WTC11 (cell line): ENCODE measurements at regions not wholly inside any gene's neighbourhood (a gene's known extent, or its start where the extent isn't known, plus 50 kb on each side); places are given as distances from the start of the nearest gene placed in this dataset.

Experiments
- ATAC-seq: fragments of 200-7000 bp; cut with Tn5 transposase; 2 replicates; pipeline ENCODE4 v1.10.0; 2021; ENCODE audit warnings: mild to moderate bottlenecking, moderate library complexity
- CTCF ChIA-PET: fragments of 300-600 bp; sonication (Branson Sonifier 250); formaldehyde crosslinking; loops from one replicate; lab custom pipeline; 2021; ENCODE audit warnings: antibody characterized with exemption; lab: Charles Lee
- POLR2A ChIA-PET: fragments of 350-600 bp; sonication (Branson Sonifier 250); formaldehyde crosslinking; loops from one replicate; lab custom pipeline; 2021; ENCODE audit warnings: antibody characterized with exemption; lab: Charles Lee
- DNase-seq: peaks from one replicate; pipeline ENCODE4 v3.0.0; 2021; ENCODE audit warnings: low spot score
- H3K27ac Mint-ChIP-seq: 2 replicates; pipeline ENCODE4 v1.8.0; 2021; ENCODE audit warnings: mixed read lengths
- H3K27me3 Mint-ChIP-seq: 2 replicates; pipeline ENCODE4 v1.8.0; 2021; ENCODE audit warnings: low read depth, mild to moderate bottlenecking, moderate library complexity, mixed read lengths
- H3K36me3 Mint-ChIP-seq: 2 replicates; pipeline ENCODE4 v1.8.0; 2021; ENCODE audit warnings: mixed read lengths
- H3K4me1 Mint-ChIP-seq: 2 replicates; pipeline ENCODE4 v1.8.0; 2022; ENCODE audit warnings: mixed read lengths
- H3K4me3 Mint-ChIP-seq: 2 replicates; pipeline ENCODE4 v1.8.0; 2021; ENCODE audit warnings: mild to moderate bottlenecking, moderate library complexity, mixed read lengths
- H3K9me3 Mint-ChIP-seq: 2 replicates; pipeline ENCODE4 v1.8.0; 2021; ENCODE audit warnings: mixed read lengths
- ATF1 ChIP-seq: sonication (generic); formaldehyde crosslinking; IDR thresholded peaks from 2 replicates; pipeline ENCODE4 v1.8.1; 2023; ENCODE audit warnings: mild to moderate bottlenecking, moderate library complexity, missing genetic modification reagents
- CDX4 ChIP-seq: fragments of 250-450 bp; sonication (Bioruptor Pico); IDR thresholded peaks from 2 replicates; pipeline ENCODE4 v1.9.0; 2021; ENCODE audit warnings: moderate library complexity, mild to moderate bottlenecking, inconsistent platforms, borderline replicate concordance
- CTCF ChIP-seq: fragments of 200-600 bp; IDR thresholded peaks from 2 replicates; pipeline ENCODE4 v1.8.0; 2022; ENCODE audit warnings: antibody characterized with exemption
- EMX1 ChIP-seq: fragments of 250-450 bp; sonication (Bioruptor Pico); IDR thresholded peaks from 2 replicates; pipeline ENCODE4 v1.8.0; 2021; ENCODE audit warnings: mild to moderate bottlenecking
- ERG ChIP-seq: fragments of 250-450 bp; sonication (Bioruptor Pico); IDR thresholded peaks from 2 replicates; pipeline ENCODE4 v1.8.0; 2021; ENCODE audit warnings: mild to moderate bottlenecking
- FOXJ3 ChIP-seq: sonication (generic); formaldehyde crosslinking; IDR thresholded peaks from 2 replicates; pipeline ENCODE4 v1.9.0; 2021; ENCODE audit warnings: missing genetic modification reagents, mild to moderate bottlenecking, borderline replicate concordance
- FOXK1 ChIP-seq: sonication (generic); formaldehyde crosslinking; IDR thresholded peaks from 2 replicates; pipeline ENCODE4 v1.8.0; 2022; ENCODE audit warnings: mild to moderate bottlenecking, moderate library complexity, missing genetic modification reagents
- FOXP1 ChIP-seq: sonication (generic); formaldehyde crosslinking; IDR thresholded peaks from 2 replicates; pipeline ENCODE4 v1.8.0; 2022; ENCODE audit warnings: missing genetic modification reagents, mild to moderate bottlenecking, moderate library complexity, borderline replicate concordance
- HMGA2 ChIP-seq: fragments of 250-450 bp; sonication (Bioruptor Pico); IDR thresholded peaks from 2 replicates; pipeline ENCODE4 v1.4.0; 2021; ENCODE audit warnings: mild to moderate bottlenecking, moderate library complexity
- IRF1 ChIP-seq: sonication (generic); formaldehyde crosslinking; IDR thresholded peaks from 2 replicates; pipeline ENCODE4 v1.8.0; 2023; ENCODE audit warnings: missing genetic modification reagents
- MXD4 ChIP-seq: fragments of 250-450 bp; sonication (Bioruptor Pico); IDR thresholded peaks from 2 replicates; pipeline ENCODE4 v1.8.0; 2021; ENCODE audit warnings: mild to moderate bottlenecking, moderate library complexity, borderline replicate concordance
- PRDM15 ChIP-seq: sonication (generic); formaldehyde crosslinking; IDR thresholded peaks from 2 replicates; pipeline ENCODE4 v1.8.0; 2022; ENCODE audit warnings: missing genetic modification reagents
- SMAD4 ChIP-seq: sonication (generic); formaldehyde crosslinking; IDR thresholded peaks from 2 replicates; pipeline ENCODE4 v1.8.0; 2022; ENCODE audit warnings: mild to moderate bottlenecking, missing genetic modification reagents
- TEAD4 ChIP-seq: sonication (generic); formaldehyde crosslinking; IDR thresholded peaks from 2 replicates; pipeline ENCODE4 v1.8.0; 2022; ENCODE audit warnings: mild to moderate bottlenecking, missing genetic modification reagents
- ZBTB43 ChIP-seq: sonication (generic); formaldehyde crosslinking; IDR thresholded peaks from 2 replicates; pipeline ENCODE4 v1.8.1; 2023; ENCODE audit warnings: mild to moderate bottlenecking, missing genetic modification reagents
- ZNF121 ChIP-seq: sonication (generic); formaldehyde crosslinking; IDR thresholded peaks from 2 replicates; pipeline ENCODE4 v1.8.0; 2023; ENCODE audit warnings: missing genetic modification reagents
- ZNF232 ChIP-seq: sonication (generic); formaldehyde crosslinking; IDR thresholded peaks from 2 replicates; pipeline ENCODE4 v1.8.0; 2022; ENCODE audit warnings: mild to moderate bottlenecking, missing genetic modification reagents
- ZNF263 ChIP-seq: sonication (generic); formaldehyde crosslinking; IDR thresholded peaks from 2 replicates; pipeline ENCODE4 v1.8.1; 2022; ENCODE audit warnings: low read depth, mild to moderate bottlenecking, moderate library complexity, missing genetic modification reagents
- ZNF281 ChIP-seq: sonication (generic); formaldehyde crosslinking; IDR thresholded peaks from 2 replicates; pipeline ENCODE4 v1.8.0; 2023; ENCODE audit warnings: mild to moderate bottlenecking, missing genetic modification reagents
- ZNF423 ChIP-seq: fragments of 250-450 bp; sonication (Bioruptor Pico); IDR thresholded peaks from 2 replicates; pipeline ENCODE4 v2.1.2; 2022; ENCODE audit warnings: mild to moderate bottlenecking, moderate library complexity

- H3K27me3 Mint-ChIP-seq = peaks cover 5% of the 10 kb centered on the region; the same call in 1 of the 2 replicates
- no peak for DNase-seq
- peaks cover 39% of the 10 kb centered on the region for H3K9me3 Mint-ChIP-seq
- no peak for ATAC-seq
- H3K4me1 Mint-ChIP-seq = peaks cover 12% of the 10 kb centered on the region
- H3K27ac Mint-ChIP-seq = no peak overlapping the region
- CTCF ChIA-PET = no interaction called here
- no peak overlapping the region for H3K4me3 Mint-ChIP-seq
- POLR2A ChIA-PET = no interaction called here
- peaks cover 34% of the 10 kb centered on the region for H3K36me3 Mint-ChIP-seq
- TF ChIP-seq ZBTB43 (CRISPR knock-in tag) = no peak
These were observed 736.8 kb upstream of the SALL3 start for GRCh38 chr18:78242806-78243205.

- peaks cover 31% of the 10 kb centered on the region for H3K36me3 Mint-ChIP-seq
- ATAC-seq = no peak
- no peak for DNase-seq
- POLR2A ChIA-PET = no interaction called here
- H3K4me3 Mint-ChIP-seq = no peak overlapping the region
- H3K27ac Mint-ChIP-seq = no peak overlapping the region
- H3K9me3 Mint-ChIP-seq = peaks cover 41% of the 10 kb centered on the region
- peaks cover 5% of the 10 kb centered on the region; the same call in 1 of the 2 replicates for H3K27me3 Mint-ChIP-seq
- CTCF ChIA-PET = no interaction called here
- TF ChIP-seq CDX4 (CRISPR knock-in tag) (no peak), PRDM15 (CRISPR knock-in tag) (no peak), ZNF232 (CRISPR knock-in tag) (no peak), ZNF281 (no peak), ZNF121 (no peak), FOXK1 (CRISPR knock-in tag) (no peak), MXD4 (CRISPR knock-in tag) (no peak), EMX1 (CRISPR knock-in tag) (no peak), ZNF263 (no peak), SMAD4 (CRISPR knock-in tag) (no peak), ERG (no peak), FOXJ3 (CRISPR knock-in tag) (no peak), ZNF423 (CRISPR knock-in tag) (no peak)
- peaks cover 15% of the 10 kb centered on the region for H3K4me1 Mint-ChIP-seq
These were observed 734.8 kb upstream of the SALL3 start for GRCh38 chr18:78244779-78245178.

- ChIA-PET POLR2A (no interaction called here), CTCF (no interaction called here)
- Mint-ChIP-seq H3K27me3 (peaks cover 5% of the 10 kb centered on the region; the same call in 1 of the 2 replicates), H3K36me3 (peaks cover 32% of the 10 kb centered on the region), H3K4me3 (no peak overlapping the region), H3K27ac (no peak overlapping the region), H3K4me1 (peaks cover 14% of the 10 kb centered on the region), H3K9me3 (peaks cover 42% of the 10 kb centered on the region)
- ATAC-seq = no peak
- no peak for DNase-seq
- TF ChIP-seq IRF1 = no peak
- no peak for TF ChIP-seq CTCF
- TF ChIP-seq TEAD4 (CRISPR knock-in tag) = no peak
- TF ChIP-seq FOXP1 (CRISPR knock-in tag) = no peak
- no peak for TF ChIP-seq HMGA2 (CRISPR knock-in tag)
- no peak for TF ChIP-seq ATF1 (CRISPR knock-in tag)
These were observed 734.2 kb upstream of the SALL3 start for GRCh38 chr18:78245451-78245850.
